ENCODE measurements at regions not wholly inside any gene's neighbourhood (a gene's known extent, or its start where the extent isn't known, plus 50 kb on each side); places are given as distances from the start of the nearest gene placed in this dataset.

DNA sequence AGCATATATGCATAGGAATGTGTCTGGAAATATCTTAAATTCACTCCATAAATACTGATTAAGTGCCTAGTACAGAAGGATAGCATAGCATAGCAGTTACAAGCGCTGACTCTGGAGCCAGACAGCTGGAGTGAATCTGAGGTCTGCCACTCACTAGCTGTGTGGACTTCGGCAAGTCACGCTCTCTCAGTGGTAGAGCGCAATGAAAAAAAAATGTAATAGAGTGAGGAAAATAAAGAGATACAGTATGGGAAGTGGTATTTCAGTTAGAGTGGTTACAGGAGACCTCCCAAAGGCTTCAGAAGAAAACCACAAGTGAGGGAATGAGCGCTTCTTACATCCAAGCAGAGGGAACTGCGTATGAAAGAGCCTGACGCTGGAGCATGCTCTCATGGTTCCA is 338.9 kb upstream of the PRMT6 start:
- TF ChIP-seq, protein P1, sequence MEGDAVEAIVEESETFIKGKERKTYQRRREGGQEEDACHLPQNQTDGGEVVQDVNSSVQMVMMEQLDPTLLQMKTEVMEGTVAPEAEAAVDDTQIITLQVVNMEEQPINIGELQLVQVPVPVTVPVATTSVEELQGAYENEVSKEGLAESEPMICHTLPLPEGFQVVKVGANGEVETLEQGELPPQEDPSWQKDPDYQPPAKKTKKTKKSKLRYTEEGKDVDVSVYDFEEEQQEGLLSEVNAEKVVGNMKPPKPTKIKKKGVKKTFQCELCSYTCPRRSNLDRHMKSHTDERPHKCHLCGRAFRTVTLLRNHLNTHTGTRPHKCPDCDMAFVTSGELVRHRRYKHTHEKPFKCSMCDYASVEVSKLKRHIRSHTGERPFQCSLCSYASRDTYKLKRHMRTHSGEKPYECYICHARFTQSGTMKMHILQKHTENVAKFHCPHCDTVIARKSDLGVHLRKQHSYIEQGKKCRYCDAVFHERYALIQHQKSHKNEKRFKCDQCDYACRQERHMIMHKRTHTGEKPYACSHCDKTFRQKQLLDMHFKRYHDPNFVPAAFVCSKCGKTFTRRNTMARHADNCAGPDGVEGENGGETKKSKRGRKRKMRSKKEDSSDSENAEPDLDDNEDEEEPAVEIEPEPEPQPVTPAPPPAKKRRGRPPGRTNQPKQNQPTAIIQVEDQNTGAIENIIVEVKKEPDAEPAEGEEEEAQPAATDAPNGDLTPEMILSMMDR (IDR thresholded peaks at IDR 0.05 in 4 of 5, conservative IDR thresholded peaks at IDR 0.05 in 1 of 5): no peak
- TF ChIP-seq POLR2A (IDR thresholded peaks at IDR 0.05): no peak
